ENCODE measurements at regions not wholly inside any gene's neighbourhood (a gene's known extent, or its start where the extent isn't known, plus 50 kb on each side); places are given as distances from the start of the nearest gene placed in this dataset.

- no peaks in the 10 kb centered on the region for H4K20me1 ChIP-seq (ENCODE audit: insufficient read depth, low read length)
- H3K4me3 ChIP-seq (ENCODE audit: low read length) = no peak overlapping the region
- no peaks in the 10 kb centered on the region for H3K9me3 ChIP-seq (replicated peaks; ENCODE audit: insufficient read depth, low read length)
- H3K36me3 ChIP-seq (replicated peaks; ENCODE audit: insufficient read depth, low read length) = no peaks in the 10 kb centered on the region
- H3K4me2 ChIP-seq (ENCODE audit: low read depth, low read length) = no peak overlapping the region
- H3K9me2 ChIP-seq (replicated peaks; ENCODE audit: insufficient read depth, low read length) = no peaks in the 10 kb centered on the region
- no peaks in the 10 kb centered on the region for H3F3A ChIP-seq (ENCODE audit: insufficient read depth, low read length)
- H3K4me1 ChIP-seq (ENCODE audit: low read length) = no peaks in the 10 kb centered on the region
- DNase-seq = no peak
- H3K79me2 ChIP-seq (ENCODE audit: low read length) = no peaks in the 10 kb centered on the region
- no peak overlapping the region for H3K9ac ChIP-seq (ENCODE audit: low read length)
- no peak overlapping the region for H2AFZ ChIP-seq (ENCODE audit: low read length)
- no peaks in the 10 kb centered on the region for H3K27me3 ChIP-seq (replicated peaks; ENCODE audit: insufficient read depth, low read length)
- no peak for TF ChIP-seq EZH2 (optimal IDR thresholded peaks at IDR 0.05; ENCODE audit: low read depth, low read length)
- TF ChIP-seq CTCF (IDR thresholded peaks at IDR 0.05; ENCODE audit: low read length) = no peak
- no peak for TF ChIP-seq EZH2phosphoT487 (IDR thresholded peaks at IDR 0.05; ENCODE audit: low read length)
- no peak overlapping the region for H3K27ac ChIP-seq (ENCODE audit: low read length)
These were observed 337.2 kb upstream of the API5 start for GRCh38 chr11:42974510-42975179.

- H3K4me2 ChIP-seq (ENCODE audit: low read depth, low read length) = no peak overlapping the region
- H3K27me3 ChIP-seq (replicated peaks; ENCODE audit: insufficient read depth, low read length) = no peaks in the 10 kb centered on the region
- no peak overlapping the region for H3K4me3 ChIP-seq (ENCODE audit: low read length)
- no peak overlapping the region for H3K27ac ChIP-seq (ENCODE audit: low read length)
- no peak overlapping the region for H3K9ac ChIP-seq (ENCODE audit: low read length)
- H2AFZ ChIP-seq (ENCODE audit: low read length) = no peak overlapping the region
- DNase-seq = no peak
- no peaks in the 10 kb centered on the region for H3K4me1 ChIP-seq (ENCODE audit: low read length)
- no peaks in the 10 kb centered on the region for H3K9me2 ChIP-seq (replicated peaks; ENCODE audit: insufficient read depth, low read length)
- no peaks in the 10 kb centered on the region for H3F3A ChIP-seq (ENCODE audit: insufficient read depth, low read length)
- no peaks in the 10 kb centered on the region for H3K79me2 ChIP-seq (ENCODE audit: low read length)
- no peaks in the 10 kb centered on the region for H3K9me3 ChIP-seq (replicated peaks; ENCODE audit: insufficient read depth, low read length)
- TF ChIP-seq EZH2phosphoT487 (IDR thresholded peaks at IDR 0.05; ENCODE audit: low read length) = no peak
- TF ChIP-seq CTCF (IDR thresholded peaks at IDR 0.05; ENCODE audit: low read length) = no peak
- no peak for TF ChIP-seq EZH2 (optimal IDR thresholded peaks at IDR 0.05; ENCODE audit: low read depth, low read length)
- no peaks in the 10 kb centered on the region for H3K36me3 ChIP-seq (replicated peaks; ENCODE audit: insufficient read depth, low read length)
- H4K20me1 ChIP-seq (ENCODE audit: insufficient read depth, low read length) = no peaks in the 10 kb centered on the region
These were observed 336.6 kb upstream of the API5 start for GRCh38 chr11:42975180-42975529.

- H3K27ac ChIP-seq (ENCODE audit: low read length) = no peak overlapping the region
- no peaks in the 10 kb centered on the region for H3K36me3 ChIP-seq (replicated peaks; ENCODE audit: insufficient read depth, low read length)
- H3K27me3 ChIP-seq (replicated peaks; ENCODE audit: insufficient read depth, low read length) = no peaks in the 10 kb centered on the region
- DNase-seq = no peak
- no peak overlapping the region for H2AFZ ChIP-seq (ENCODE audit: low read length)
- H3K9ac ChIP-seq (ENCODE audit: low read length) = no peak overlapping the region
- no peaks in the 10 kb centered on the region for H3K79me2 ChIP-seq (ENCODE audit: low read length)
- no peak overlapping the region for H3K4me3 ChIP-seq (ENCODE audit: low read length)
- no peaks in the 10 kb centered on the region for H3F3A ChIP-seq (ENCODE audit: insufficient read depth, low read length)
- H3K9me3 ChIP-seq (replicated peaks; ENCODE audit: insufficient read depth, low read length) = no peaks in the 10 kb centered on the region
- no peaks in the 10 kb centered on the region for H4K20me1 ChIP-seq (ENCODE audit: insufficient read depth, low read length)
- H3K9me2 ChIP-seq (replicated peaks; ENCODE audit: insufficient read depth, low read length) = no peaks in the 10 kb centered on the region
- H3K4me1 ChIP-seq (ENCODE audit: low read length) = no peaks in the 10 kb centered on the region
- H3K4me2 ChIP-seq (ENCODE audit: low read depth, low read length) = no peak overlapping the region
- TF ChIP-seq EZH2 (optimal IDR thresholded peaks at IDR 0.05; ENCODE audit: low read depth, low read length) (no peak), CTCF (IDR thresholded peaks at IDR 0.05; ENCODE audit: low read length) (no peak), EZH2phosphoT487 (IDR thresholded peaks at IDR 0.05; ENCODE audit: low read length) (no peak)
These were observed 335.1 kb upstream of the API5 start for GRCh38 chr11:42976636-42977217.

Measured in MM.1S (cell line).